ENCODE measurements at regions not wholly inside any gene's neighbourhood (a gene's known extent, or its start where the extent isn't known, plus 50 kb on each side); places are given as distances from the start of the nearest gene placed in this dataset.

GRCh38 chr17:14759325-14759724 lies 458.4 kb downstream of the HS3ST3B1 start:
- Histone ChIP-seq H3K36me3 (replicated peaks; ENCODE audit: insufficient read depth, low read length) (no peaks in the 10 kb centered on the region), H3K79me2 (ENCODE audit: low read length) (no peaks in the 10 kb centered on the region), H3K9ac (ENCODE audit: low read length) (no peak overlapping the region), H3K4me1 (ENCODE audit: low read length) (no peaks in the 10 kb centered on the region), H3K9me3 (replicated peaks; ENCODE audit: insufficient read depth, low read length) (no peaks in the 10 kb centered on the region), H3K27me3 (replicated peaks; ENCODE audit: insufficient read depth, low read length) (no peaks in the 10 kb centered on the region), H3K4me2 (ENCODE audit: low read depth, low read length) (no peak overlapping the region), H3F3A (ENCODE audit: insufficient read depth, low read length) (no peaks in the 10 kb centered on the region), H3K27ac (ENCODE audit: low read length) (no peak overlapping the region), H3K9me2 (replicated peaks; ENCODE audit: insufficient read depth, low read length) (no peaks in the 10 kb centered on the region), H2AFZ (ENCODE audit: low read length) (no peak overlapping the region), H4K20me1 (ENCODE audit: insufficient read depth, low read length) (no peaks in the 10 kb centered on the region), H3K4me3 (ENCODE audit: low read length) (no peak overlapping the region)
- no peak for DNase-seq
- TF ChIP-seq CTCF (IDR thresholded peaks at IDR 0.05; ENCODE audit: low read length) = no peak
- TF ChIP-seq EZH2 (optimal IDR thresholded peaks at IDR 0.05; ENCODE audit: low read depth, low read length) = no peak
- TF ChIP-seq EZH2phosphoT487 (IDR thresholded peaks at IDR 0.05; ENCODE audit: low read length) = no peak

- H3K27me3 ChIP-seq (replicated peaks; ENCODE audit: insufficient read depth, low read length) = no peaks in the 10 kb centered on the region
- H3K9ac ChIP-seq (ENCODE audit: low read length) = no peak overlapping the region
- no peak overlapping the region for H3K4me2 ChIP-seq (ENCODE audit: low read depth, low read length)
- H4K20me1 ChIP-seq (ENCODE audit: insufficient read depth, low read length) = no peaks in the 10 kb centered on the region
- TF ChIP-seq CTCF (IDR thresholded peaks at IDR 0.05; ENCODE audit: low read length) = no peak
- TF ChIP-seq EZH2 (optimal IDR thresholded peaks at IDR 0.05; ENCODE audit: low read depth, low read length) = no peak
- TF ChIP-seq EZH2phosphoT487 (IDR thresholded peaks at IDR 0.05; ENCODE audit: low read length) = no peak
- H3K79me2 ChIP-seq (ENCODE audit: low read length) = no peaks in the 10 kb centered on the region
- DNase-seq = no peak
- no peaks in the 10 kb centered on the region for H3F3A ChIP-seq (ENCODE audit: insufficient read depth, low read length)
- H2AFZ ChIP-seq (ENCODE audit: low read length) = no peak overlapping the region
- H3K9me2 ChIP-seq (replicated peaks; ENCODE audit: insufficient read depth, low read length) = no peaks in the 10 kb centered on the region
- no peaks in the 10 kb centered on the region for H3K9me3 ChIP-seq (replicated peaks; ENCODE audit: insufficient read depth, low read length)
- H3K4me3 ChIP-seq (ENCODE audit: low read length) = no peak overlapping the region
- no peaks in the 10 kb centered on the region for H3K4me1 ChIP-seq (ENCODE audit: low read length)
- no peaks in the 10 kb centered on the region for H3K36me3 ChIP-seq (replicated peaks; ENCODE audit: insufficient read depth, low read length)
- no peak overlapping the region for H3K27ac ChIP-seq (ENCODE audit: low read length)
Measured at GRCh38 chr17:14756479-14756878, 455.6 kb downstream of the HS3ST3B1 start.

DNA sequence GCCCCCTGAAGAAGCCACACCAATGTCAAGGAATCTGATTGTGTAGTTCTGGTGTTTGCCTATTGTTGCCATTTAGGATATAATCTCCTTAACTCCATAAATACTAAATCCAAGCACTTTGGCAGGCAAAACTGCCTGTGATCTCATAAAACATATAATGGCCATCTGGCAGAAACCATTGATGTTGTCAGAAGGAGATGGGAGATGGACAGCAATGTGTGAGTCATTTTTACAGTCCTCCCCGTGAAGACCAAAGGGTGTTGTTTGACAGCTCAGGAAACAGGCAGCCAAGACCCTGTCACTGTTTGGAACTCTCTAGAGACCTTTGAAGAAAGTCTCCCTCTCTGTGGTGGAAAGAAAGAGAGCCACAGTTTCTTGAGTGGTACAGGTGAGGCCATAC lies 454.1 kb downstream of the HS3ST3B1 start:
- TF ChIP-seq CTCF (IDR thresholded peaks at IDR 0.05; ENCODE audit: low read length) (no peak), EZH2 (optimal IDR thresholded peaks at IDR 0.05; ENCODE audit: low read depth, low read length) (no peak), EZH2phosphoT487 (IDR thresholded peaks at IDR 0.05; ENCODE audit: low read length) (no peak)
- no peak overlapping the region for H3K9ac ChIP-seq (ENCODE audit: low read length)
- H3K27me3 ChIP-seq (replicated peaks; ENCODE audit: insufficient read depth, low read length) = no peaks in the 10 kb centered on the region
- H3K4me3 ChIP-seq (ENCODE audit: low read length) = no peak overlapping the region
- no peaks in the 10 kb centered on the region for H3K9me2 ChIP-seq (replicated peaks; ENCODE audit: insufficient read depth, low read length)
- H3K9me3 ChIP-seq (replicated peaks; ENCODE audit: insufficient read depth, low read length) = no peaks in the 10 kb centered on the region
- H3F3A ChIP-seq (ENCODE audit: insufficient read depth, low read length) = no peaks in the 10 kb centered on the region
- no peaks in the 10 kb centered on the region for H3K36me3 ChIP-seq (replicated peaks; ENCODE audit: insufficient read depth, low read length)
- no peak for DNase-seq
- H3K79me2 ChIP-seq (ENCODE audit: low read length) = no peaks in the 10 kb centered on the region
- H2AFZ ChIP-seq (ENCODE audit: low read length) = no peak overlapping the region
- no peak overlapping the region for H3K4me2 ChIP-seq (ENCODE audit: low read depth, low read length)
- H3K27ac ChIP-seq (ENCODE audit: low read length) = no peak overlapping the region
- no peaks in the 10 kb centered on the region for H3K4me1 ChIP-seq (ENCODE audit: low read length)
- no peaks in the 10 kb centered on the region for H4K20me1 ChIP-seq (ENCODE audit: insufficient read depth, low read length)
